ENCODE measurements at regions not wholly inside any gene's neighbourhood (a gene's known extent, or its start where the extent isn't known, plus 50 kb on each side); places are given as distances from the start of the nearest gene placed in this dataset.

- H3K4me3 ChIP-seq (ENCODE audit: extremely low read depth in 1 of 4, insufficient read depth in 2 of 4, low read depth in 3 of 4, low read length in 4 of 4) = no peak overlapping the region
- CTCF ChIA-PET (ENCODE audit: partially characterized antibody) = no interaction called here
- H3K23ac ChIP-seq (ENCODE audit: insufficient read length) = no peak overlapping the region
- no peak overlapping the region for H3K4me2 ChIP-seq (ENCODE audit: insufficient read depth in 1 of 2, low read depth in 2 of 2, low read length in 2 of 2)
- no peak overlapping the region for H3K14ac ChIP-seq (ENCODE audit: insufficient read length)
- H3K4me1 ChIP-seq (replicated peaks in 1 of 4; ENCODE audit: control insufficient read depth in 3 of 4, insufficient read depth in 4 of 4, low read length in 3 of 4) = no peaks in the 10 kb centered on the region
- H3K9ac ChIP-seq (replicated peaks in 1 of 4; ENCODE audit: extremely low read depth in 1 of 4, low read depth in 3 of 4, low read length in 3 of 4) = no peak overlapping the region
- TF ChIP-seq GTF2F1 (IDR thresholded peaks at IDR 0.05; ENCODE audit: borderline replicate concordance, low read depth, low read length) (no peak), RXRA (IDR thresholded peaks at IDR 0.05; ENCODE audit: insufficient read depth, low read depth, low read length) (no peak), PHF8 (conservative IDR thresholded peaks at IDR 0.05; ENCODE audit: low read depth, low read length) (no peak), MAX (IDR thresholded peaks at IDR 0.05) (no peak), HDAC2 (IDR thresholded peaks at IDR 0.05; ENCODE audit: borderline replicate concordance in 1 of 2, low read depth in 2 of 2, low read length in 2 of 2) (no peak), TAF1 (IDR thresholded peaks at IDR 0.05; ENCODE audit: low read depth, low read length) (no peak), SAP30 (IDR thresholded peaks at IDR 0.05; ENCODE audit: insufficient read depth, insufficient replicate concordance, low read length) (no peak), CBX8 (IDR thresholded peaks at IDR 0.05; ENCODE audit: borderline replicate concordance, low read depth, low read length) (no peak), KDM5A (IDR thresholded peaks at IDR 0.05; ENCODE audit: low read length) (no peak), POLR2AphosphoS5 (IDR thresholded peaks at IDR 0.05; ENCODE audit: low read depth, low read length) (no peak), ASH2L (IDR thresholded peaks at IDR 0.05; ENCODE audit: low read length) (no peak), EGR1 (IDR thresholded peaks at IDR 0.05; ENCODE audit: borderline replicate concordance, low read depth, low read length) (no peak), SP1 (IDR thresholded peaks at IDR 0.05; ENCODE audit: low read depth, low read length) (no peak), SIN3A (conservative IDR thresholded peaks at IDR 0.05 in 1 of 2, IDR thresholded peaks at IDR 0.05 in 1 of 2; ENCODE audit: low read depth in 1 of 2, low read length in 2 of 2) (no peak)
- H3K9me3 ChIP-seq (ENCODE audit: insufficient read depth in 2 of 2, low read depth in 1 of 2, low read length in 1 of 2) = peaks cover 3 to 9% of the 10 kb centered on the region in 2 experiments; a peak in 1 of 4 replicates
- no peak overlapping the region for H2BK12ac ChIP-seq (ENCODE audit: low read depth, low read length)
- H3K36me3 ChIP-seq (ENCODE audit: control insufficient read depth in 2 of 4, insufficient read depth in 4 of 4, low read length in 3 of 4) = no peaks in the 10 kb centered on the region; a peak in 1 of 8 replicates
- no peak overlapping the region for H2BK20ac ChIP-seq (ENCODE audit: low read length)
- no peaks in the 10 kb centered on the region for H3K79me1 ChIP-seq (ENCODE audit: low read depth, low read length)
- H2AFZ ChIP-seq (ENCODE audit: low read length) = no peak overlapping the region
- POLR2A ChIA-PET (ENCODE audit: partially characterized antibody) = no interaction called here
- no peak overlapping the region for H4K5ac ChIP-seq (ENCODE audit: insufficient read length, low read depth, low read length)
- H3K18ac ChIP-seq (ENCODE audit: extremely low read depth, low read length) = no peak overlapping the region
- FAIRE-seq (no peak), DNase-seq (ENCODE audit: low read depth in 1 of 2, low spot score in 2 of 2) (no peak)
- no CpG with 5 or more reads among the region's 3 CpGs for WGBS, 2 experiments (ENCODE audit: extremely low coverage in 1 of 2, insufficient coverage in 1 of 2, insufficient read length in 1 of 2, insufficient replicate concordance in 2 of 2, low coverage in 1 of 2, low lambda C conversion rate in 2 of 2, missing lambda C conversion rate in 1 of 2)
- no peak overlapping the region for H3K4ac ChIP-seq (replicated peaks; ENCODE audit: insufficient read length, low read depth, low read length)
- no peak overlapping the region for H4K8ac ChIP-seq (ENCODE audit: extremely low read depth, insufficient read depth, low read length)
- no peak overlapping the region for H3K27ac ChIP-seq (ENCODE audit: low read depth, low read length)
- no peak overlapping the region for H4K91ac ChIP-seq (replicated peaks; ENCODE audit: insufficient read length, low read length)
- H2BK15ac ChIP-seq (ENCODE audit: low read length) = no peak overlapping the region
- H2BK5ac ChIP-seq (ENCODE audit: low read depth, low read length) = no peak overlapping the region
- H3K27me3 ChIP-seq (replicated peaks in 1 of 4; ENCODE audit: control insufficient read depth in 3 of 4, extremely low read depth in 1 of 4, insufficient read depth in 3 of 4, low read length in 3 of 4) = no peaks in the 10 kb centered on the region
- H3K79me2 ChIP-seq (ENCODE audit: control insufficient read depth in 1 of 2, insufficient read depth in 2 of 2, low read length in 2 of 2) = no peaks in the 10 kb centered on the region
- H2AK5ac ChIP-seq (ENCODE audit: low read depth, low read length) = no peak overlapping the region
- H3K56ac ChIP-seq (replicated peaks; ENCODE audit: insufficient read length, low read depth, low read length) = no peak overlapping the region
- no peaks in the 10 kb centered on the region for H4K20me1 ChIP-seq (replicated peaks in 1 of 2; ENCODE audit: control insufficient read depth in 1 of 2, insufficient read depth in 2 of 2, low read length in 2 of 2)
- no peaks in the 10 kb centered on the region for H3K23me2 ChIP-seq (ENCODE audit: low read depth, low read length)
- H2BK120ac ChIP-seq (replicated peaks; ENCODE audit: low read depth, low read length) = no peak overlapping the region
These were observed 302.0 kb upstream of the TSPY4 start for GRCh38 chrY:9035246-9035645.
